Naive thymus-derived CD4-positive, alpha-beta T cell (primary cell): ENCODE measurements at regions not wholly inside any gene's neighbourhood (a gene's known extent, or its start where the extent isn't known, plus 50 kb on each side); places are given as distances from the start of the nearest gene placed in this dataset.

ENCODE experiments used
- ATAC-seq: fragments of 150-1000 bp; cut with Tn5 transposase; 2 replicates; pipeline ENCODE4 v1.10.0; 2021; ENCODE audit warnings: mild to moderate bottlenecking, moderate library complexity
- CTCF ChIA-PET: fragments of 350-600 bp; sonication (Branson Sonifier 250); formaldehyde crosslinking; loops from one replicate; lab custom pipeline; 2021; ENCODE audit warnings: antibody characterized with exemption; lab: Charles Lee
- POLR2A ChIA-PET: fragments of 350-600 bp; sonication (Branson Sonifier 250); formaldehyde crosslinking; loops from one replicate; lab custom pipeline; 2021; ENCODE audit warnings: antibody characterized with exemption, inconsistent platforms; lab: Charles Lee
- DNase-seq, 9 donors: peaks; one replicate each; pipeline versions ENCODE4 v3.0.0 to v3.0.0-alpha.2; 2020 to 2022; ENCODE audit warnings: mixed read lengths in 1 of 9
- H3K27ac ChIP-seq: one replicate; pipeline ENCODE4 v1.7.0; 2013; ENCODE audit warnings: mild to moderate bottlenecking, low read depth, low read length, moderate library complexity
- H3K27me3 ChIP-seq, 2 donors: one replicate each; pipeline ENCODE4 v1.7.0; 2013; ENCODE audit warnings: low read length in 2 of 2, mild to moderate bottlenecking in 2 of 2, moderate library complexity in 2 of 2; ENCODE audit not compliant: control insufficient read depth in 2 of 2, insufficient read depth in 2 of 2
- H3K36me3 ChIP-seq, 3 experiments: 1 replicate in 2 of 3; 2 replicates in 1 of 3; pipeline ENCODE4 v1.7.0; 2013; ENCODE audit warnings: low read length in 3 of 3, mild to moderate bottlenecking in 3 of 3, moderate library complexity in 1 of 3; ENCODE audit not compliant: insufficient read depth in 3 of 3, control insufficient read depth in 2 of 3
- H3K4me1 ChIP-seq, 2 donors: one replicate each; pipeline ENCODE4 v1.7.0; 2013; ENCODE audit warnings: low read length in 2 of 2, mild to moderate bottlenecking in 2 of 2, moderate library complexity in 1 of 2; ENCODE audit not compliant: control insufficient read depth in 2 of 2, insufficient read depth in 2 of 2
- H3K4me3 ChIP-seq: 2 replicates; pipeline ENCODE4 v1.7.0; 2013; ENCODE audit warnings: mild to moderate bottlenecking, low read length
- H3K9me3 ChIP-seq, 3 experiments: 1 replicate in 2 of 3; 2 replicates in 1 of 3; pipeline ENCODE4 v1.7.0; 2013; ENCODE audit warnings: low read length in 3 of 3; ENCODE audit not compliant: control insufficient read depth in 2 of 3
- H3K27ac Mint-ChIP-seq, 9 donors: one replicate each; pipeline ENCODE4 v1.8.0; 2020 to 2022; ENCODE audit warnings: mixed read lengths in 9 of 9, mild to moderate bottlenecking in 8 of 9, moderate library complexity in 5 of 9, inconsistent platforms in 2 of 9
- H3K27me3 Mint-ChIP-seq, 5 donors: one replicate each; pipeline ENCODE4 v1.8.0; 2021 to 2022; ENCODE audit warnings: mixed read lengths in 5 of 5, mild to moderate bottlenecking in 1 of 5
- H3K36me3 Mint-ChIP-seq, 5 donors: one replicate each; pipeline ENCODE4 v1.8.0; 2020 to 2022; ENCODE audit warnings: mixed read lengths in 5 of 5, mild to moderate bottlenecking in 3 of 5, inconsistent platforms in 1 of 5
- H3K4me1 Mint-ChIP-seq, 7 donors: one replicate each; pipeline ENCODE4 v1.8.0; 2020 to 2022; ENCODE audit warnings: mixed read lengths in 7 of 7, mild to moderate bottlenecking in 3 of 7, inconsistent platforms in 1 of 7
- H3K4me3 Mint-ChIP-seq, 10 donors: one replicate each; pipeline ENCODE4 v1.8.0; 2020 to 2022; ENCODE audit warnings: mild to moderate bottlenecking in 10 of 10, mixed read lengths in 10 of 10, moderate library complexity in 6 of 10, inconsistent platforms in 2 of 10
- H3K9me3 Mint-ChIP-seq, 11 donors: one replicate each; pipeline ENCODE4 v1.8.0; 2020 to 2022; ENCODE audit warnings: mixed read lengths in 11 of 11, mild to moderate bottlenecking in 4 of 11, inconsistent platforms in 1 of 11, moderate library complexity in 1 of 11
- intact Hi-C, 2 donors: fragments of 100-400 bp; cut with micrococcal nuclease; formaldehyde crosslinking; loops; one replicate each; pipeline ENCODE4 v1.15.1; 2023

DNA sequence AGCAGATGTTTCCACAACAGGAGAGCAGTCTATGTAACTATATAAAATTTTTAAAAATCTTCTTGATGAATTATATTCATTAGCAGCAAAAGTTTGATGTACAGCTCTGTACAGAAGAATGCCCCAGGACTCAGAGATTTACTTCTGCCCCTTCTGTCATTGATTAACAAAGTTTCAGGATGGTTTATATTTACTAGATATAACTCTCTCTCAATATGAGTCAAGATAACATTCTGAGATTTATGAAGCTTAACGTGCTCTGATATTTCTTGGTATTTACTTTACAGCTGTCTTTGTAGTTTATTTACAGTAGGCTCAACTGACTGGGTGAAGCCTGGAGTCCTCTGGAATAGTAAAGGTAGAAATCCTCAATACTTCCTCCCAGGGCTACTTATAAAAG is 93.6 kb upstream of the HNMT start:
- Mint-ChIP-seq H3K4me3 (no peak overlapping the region), H3K27me3 (peaks cover 0 to 9% (median 0%) of the 10 kb centered on the region in 5 donors), H3K9me3 (no peaks in the 10 kb centered on the region), H3K36me3 (no peaks in the 10 kb centered on the region), H3K4me1 (no peaks in the 10 kb centered on the region), H3K27ac (no peak overlapping the region)
- H3K4me3 ChIP-seq = no peak overlapping the region
- DNase-seq = no peak
- ATAC-seq = no peak
- H3K27me3 ChIP-seq = no peaks in the 10 kb centered on the region
- H3K4me1 ChIP-seq = no peaks in the 10 kb centered on the region
- intact Hi-C loops = no loop called here
- CTCF ChIA-PET = no interaction called here
- POLR2A ChIA-PET = no interaction called here
- H3K27ac ChIP-seq = no peak overlapping the region
- no peaks in the 10 kb centered on the region for H3K36me3 ChIP-seq
- no peaks in the 10 kb centered on the region for H3K9me3 ChIP-seq

DNA sequence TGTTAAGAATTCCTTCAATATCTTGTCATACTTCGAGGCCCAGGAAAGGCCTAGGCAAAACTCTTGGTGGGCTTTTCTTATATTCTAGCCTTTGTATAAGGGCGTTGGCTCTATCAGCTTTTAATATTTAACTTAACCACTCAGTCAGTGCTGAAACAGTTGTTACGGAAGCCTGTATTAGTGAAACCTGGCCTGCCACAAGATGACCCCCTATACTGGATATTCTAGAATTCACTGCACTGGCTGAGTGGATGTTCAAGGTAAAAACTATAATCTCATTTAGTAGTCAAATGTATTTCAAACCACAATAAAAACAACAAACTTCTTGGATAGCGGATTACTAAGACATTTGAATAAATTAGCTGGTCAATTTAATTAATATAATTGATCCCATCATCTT is 91.7 kb upstream of the HNMT start:
- Histone ChIP-seq H3K9me3 (no peaks in the 10 kb centered on the region), H3K4me3 (no peak overlapping the region), H3K27ac (no peak overlapping the region), H3K4me1 (no peaks in the 10 kb centered on the region), H3K36me3 (no peaks in the 10 kb centered on the region), H3K27me3 (no peaks in the 10 kb centered on the region)
- intact Hi-C loops = no loop called here
- ChIA-PET CTCF (no interaction called here), POLR2A (no interaction called here)
- H3K36me3 Mint-ChIP-seq = no peaks in the 10 kb centered on the region
- H3K9me3 Mint-ChIP-seq = no peaks in the 10 kb centered on the region
- H3K27ac Mint-ChIP-seq = no peak overlapping the region
- H3K27me3 Mint-ChIP-seq = peaks cover 0 to 9% (median 0%) of the 10 kb centered on the region in 5 donors
- H3K4me1 Mint-ChIP-seq = no peaks in the 10 kb centered on the region
- H3K4me3 Mint-ChIP-seq = no peak overlapping the region
- no peak for DNase-seq
- ATAC-seq = no peak

DNA sequence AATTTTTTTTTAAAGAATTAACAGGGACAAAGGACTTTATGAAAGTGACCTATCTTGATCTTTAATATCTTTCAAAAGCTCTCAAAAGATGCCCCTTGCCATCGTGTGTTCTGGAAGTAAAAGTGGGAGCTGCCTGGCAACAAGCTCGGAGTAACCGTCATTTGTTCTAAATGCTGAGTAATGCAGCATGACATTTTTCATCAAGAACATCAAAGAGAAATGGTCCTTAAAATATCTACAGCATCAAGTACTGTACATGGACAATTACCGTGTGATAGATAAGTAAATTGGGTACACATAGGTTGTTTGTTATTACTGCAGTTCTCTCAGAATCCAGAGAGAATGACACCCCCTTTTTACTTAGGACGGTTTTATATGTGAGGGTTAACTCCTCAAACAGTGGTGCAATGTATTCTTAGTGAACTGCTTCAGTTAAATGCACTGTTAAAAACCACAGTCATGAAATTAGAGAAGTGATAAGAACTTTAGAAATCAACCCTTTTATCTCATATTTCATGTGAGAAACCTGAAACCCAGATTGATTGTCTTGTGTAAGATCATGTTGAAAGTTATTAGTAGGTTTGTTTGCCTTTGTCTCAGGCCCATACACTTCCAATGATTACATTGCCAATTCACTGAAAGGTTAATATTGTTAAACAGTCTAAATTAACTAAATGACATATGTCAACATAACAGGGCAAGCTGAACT is 90.6 kb upstream of the HNMT start:
- ChIA-PET POLR2A (no interaction called here), CTCF (no interaction called here)
- Mint-ChIP-seq H3K27me3 (peaks cover 0 to 10% (median 0%) of the 10 kb centered on the region in 5 donors), H3K27ac (no peak overlapping the region), H3K4me3 (no peak overlapping the region), H3K36me3 (no peaks in the 10 kb centered on the region), H3K4me1 (no peaks in the 10 kb centered on the region), H3K9me3 (no peaks in the 10 kb centered on the region)
- DNase-seq (no peak), ATAC-seq (no peak)
- H3K4me3 ChIP-seq = no peak overlapping the region
- H3K4me1 ChIP-seq = no peaks in the 10 kb centered on the region
- H3K27ac ChIP-seq = no peak overlapping the region
- intact Hi-C loops = no loop called here
- H3K27me3 ChIP-seq = no peaks in the 10 kb centered on the region
- H3K9me3 ChIP-seq = no peaks in the 10 kb centered on the region
- H3K36me3 ChIP-seq = no peaks in the 10 kb centered on the region

DNA sequence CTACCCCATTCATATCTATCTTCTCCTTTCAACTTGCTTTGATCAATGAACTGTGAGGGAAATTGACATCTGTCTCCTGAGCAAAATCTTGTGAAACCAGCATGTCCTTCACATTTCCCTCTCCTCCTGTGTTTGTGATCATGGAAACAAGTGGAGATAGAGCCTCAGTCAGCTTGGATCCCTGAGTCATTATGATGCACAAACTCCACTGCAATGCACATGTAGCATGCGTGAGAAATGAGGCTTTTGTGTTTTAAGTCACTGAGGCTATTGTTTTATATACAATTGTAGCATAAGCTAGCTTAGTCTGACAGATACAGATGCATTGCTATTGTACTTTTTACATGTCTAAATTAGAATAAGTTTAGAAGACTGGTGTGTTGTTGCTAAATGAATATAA is 85.2 kb upstream of the HNMT start:
- Mint-ChIP-seq H3K36me3 (no peaks in the 10 kb centered on the region), H3K27me3 (peaks cover 3 to 19% (median 9%) of the 10 kb centered on the region in 5 donors), H3K27ac (no peak overlapping the region), H3K9me3 (peaks cover 0 to 6% (median 0%) of the 10 kb centered on the region in 11 donors), H3K4me3 (no peak overlapping the region), H3K4me1 (no peaks in the 10 kb centered on the region)
- ChIA-PET POLR2A (no interaction called here), CTCF (no interaction called here)
- Histone ChIP-seq H3K9me3 (no peaks in the 10 kb centered on the region), H3K4me1 (no peaks in the 10 kb centered on the region), H3K4me3 (no peak overlapping the region), H3K27me3 (no peaks in the 10 kb centered on the region), H3K27ac (no peak overlapping the region), H3K36me3 (no peaks in the 10 kb centered on the region)
- intact Hi-C loops = no loop called here
- ATAC-seq (no peak), DNase-seq (no peak)

DNA sequence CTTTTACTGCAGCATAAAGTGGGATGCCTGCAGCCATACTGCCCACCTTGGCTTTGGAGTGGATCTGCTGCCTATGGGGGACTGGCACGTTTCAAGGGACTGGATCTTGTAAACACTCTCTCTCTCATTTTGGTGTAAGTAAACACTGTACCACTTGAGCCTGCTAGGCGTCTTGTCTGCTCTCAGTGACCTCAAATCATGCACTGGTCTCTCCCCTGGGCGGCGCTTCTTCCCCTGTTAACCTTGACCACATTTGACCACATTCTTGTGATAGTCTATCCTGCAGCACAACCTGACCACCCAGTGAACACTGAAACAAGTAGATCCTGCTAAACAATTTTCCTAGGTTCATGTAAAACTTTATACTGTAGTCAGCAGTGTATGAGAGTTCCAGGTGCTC is 82.6 kb upstream of the HNMT start:
- no peak for DNase-seq
- ChIA-PET CTCF (no interaction called here), POLR2A (no interaction called here)
- peaks cover 3 to 25% (median 9%) of the 10 kb centered on the region in 5 donors for H3K27me3 Mint-ChIP-seq
- no peaks in the 10 kb centered on the region for H3K4me1 Mint-ChIP-seq
- Histone ChIP-seq H3K27ac (no peak overlapping the region), H3K4me3 (no peak overlapping the region), H3K4me1 (no peaks in the 10 kb centered on the region), H3K9me3 (no peaks in the 10 kb centered on the region), H3K27me3 (no peaks in the 10 kb centered on the region), H3K36me3 (no peaks in the 10 kb centered on the region)
- no peaks in the 10 kb centered on the region for H3K36me3 Mint-ChIP-seq
- no peak overlapping the region for H3K27ac Mint-ChIP-seq
- intact Hi-C loops = no loop called here
- no peak overlapping the region for H3K4me3 Mint-ChIP-seq
- peaks cover 0 to 6% (median 0%) of the 10 kb centered on the region in 11 donors for H3K9me3 Mint-ChIP-seq
- ATAC-seq = no peak

DNA sequence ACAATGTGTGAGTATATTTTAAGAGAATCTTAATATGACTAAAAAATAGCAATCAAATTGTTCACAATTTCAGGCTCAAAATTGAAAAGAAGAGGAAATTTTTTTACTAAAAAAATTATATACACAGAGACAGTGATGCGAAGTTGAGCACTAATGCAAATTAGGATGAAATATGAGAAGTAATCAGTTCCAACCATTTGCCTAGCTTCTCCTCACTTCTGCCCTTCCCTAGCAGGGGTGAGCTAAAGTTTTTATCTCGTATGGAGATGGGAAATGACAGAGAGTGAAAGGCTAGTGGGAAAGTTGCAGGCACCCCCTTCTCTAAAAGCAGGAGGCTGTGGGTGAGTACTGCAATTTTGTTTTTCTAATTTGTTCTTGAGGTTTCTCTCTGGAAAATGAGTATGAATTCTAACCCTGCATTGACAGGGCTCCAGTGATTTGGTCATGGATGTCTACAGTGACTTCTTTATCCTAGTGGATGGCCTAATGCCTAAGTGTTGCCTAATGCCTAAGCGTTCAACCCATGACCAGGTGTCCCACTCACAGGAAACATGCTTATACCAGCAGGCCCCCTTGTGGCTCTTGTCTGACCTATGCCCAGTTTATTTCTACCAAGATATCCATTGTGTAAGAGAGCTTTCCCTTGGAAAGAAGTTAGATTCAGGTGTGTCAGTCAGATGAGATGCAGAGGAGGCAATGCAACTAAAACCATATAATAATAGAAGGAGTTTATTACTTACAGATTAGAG is 78.0 kb upstream of the HNMT start:
- POLR2A ChIA-PET = no interaction called here
- no peaks in the 10 kb centered on the region for H3K36me3 Mint-ChIP-seq
- no peaks in the 10 kb centered on the region for H3K27me3 ChIP-seq
- ATAC-seq = no peak
- peaks cover 0 to 24% (median 5%) of the 10 kb centered on the region in 5 donors for H3K27me3 Mint-ChIP-seq
- H3K9me3 Mint-ChIP-seq = peaks cover 0 to 6% (median 0%) of the 10 kb centered on the region in 11 donors
- H3K27ac Mint-ChIP-seq = no peak overlapping the region
- no peaks in the 10 kb centered on the region for H3K4me1 Mint-ChIP-seq
- CTCF ChIA-PET = no interaction called here
- no peaks in the 10 kb centered on the region for H3K36me3 ChIP-seq
- H3K4me1 ChIP-seq = no peaks in the 10 kb centered on the region
- H3K27ac ChIP-seq = no peak overlapping the region
- H3K4me3 ChIP-seq = no peak overlapping the region
- DNase-seq = no peak
- H3K9me3 ChIP-seq = no peaks in the 10 kb centered on the region
- H3K4me3 Mint-ChIP-seq = no peak overlapping the region
- intact Hi-C loops = no loop called here

DNA sequence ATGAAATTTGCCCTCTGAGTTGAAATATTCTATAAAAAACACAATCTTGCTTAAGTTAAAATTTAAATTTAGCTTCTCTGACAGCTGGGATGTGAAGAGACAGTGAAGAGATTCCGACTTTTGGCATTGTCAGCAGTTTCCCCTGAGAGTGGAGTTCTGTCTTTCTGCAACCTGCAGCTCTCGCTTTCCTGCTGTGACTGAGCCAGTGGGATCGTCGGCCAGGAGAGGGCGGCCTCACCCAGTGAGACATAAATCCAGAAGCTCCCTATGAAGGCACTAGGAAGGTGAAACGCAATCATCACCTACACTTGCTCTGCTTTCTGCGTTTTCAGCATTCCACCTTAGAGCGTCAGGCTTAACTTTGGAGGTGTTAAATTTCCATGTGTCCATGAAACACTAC is 75.4 kb upstream of the HNMT start:
- no peak for DNase-seq
- Histone ChIP-seq H3K9me3 (no peaks in the 10 kb centered on the region), H3K4me1 (no peaks in the 10 kb centered on the region), H3K27me3 (no peaks in the 10 kb centered on the region), H3K4me3 (no peak overlapping the region), H3K27ac (no peak overlapping the region), H3K36me3 (no peaks in the 10 kb centered on the region)
- ChIA-PET CTCF (no interaction called here), POLR2A (no interaction called here)
- no peak for ATAC-seq
- no peak overlapping the region for H3K4me3 Mint-ChIP-seq
- no peak overlapping the region for H3K27ac Mint-ChIP-seq
- no peaks in the 10 kb centered on the region for H3K36me3 Mint-ChIP-seq
- intact Hi-C loops = no loop called here
- peaks cover 0 to 33% (median 5%) of the 10 kb centered on the region in 5 donors for H3K27me3 Mint-ChIP-seq
- H3K4me1 Mint-ChIP-seq = no peaks in the 10 kb centered on the region
- peaks cover 0 to 2% (median 0%) of the 10 kb centered on the region in 11 donors for H3K9me3 Mint-ChIP-seq
